HepG2 (cell line): ENCODE measurements at regions not wholly inside any gene's neighbourhood (a gene's known extent, or its start where the extent isn't known, plus 50 kb on each side); places are given as distances from the start of the nearest gene placed in this dataset.
A peak's percentile ranks its signal among the peaks of the same experiment; 100 is the strongest.

Experiments used
- ARID4A ChIP-seq: sonication (generic); formaldehyde crosslinking; IDR thresholded peaks from 2 replicates; pipeline ENCODE4 v1.5.0; 2020; ENCODE audit warnings: mild to moderate bottlenecking, missing genetic modification reagents, borderline replicate concordance
- CCDC6 ChIP-seq: sonication (generic); formaldehyde crosslinking; IDR thresholded peaks from 2 replicates; pipeline ENCODE4 v1.8.1; 2022; ENCODE audit warnings: mild to moderate bottlenecking, missing genetic modification reagents, moderate library complexity
- CEBPZ ChIP-seq: IDR thresholded peaks from 2 replicates; pipeline ENCODE4 v1.6.1; 2012; ENCODE audit warnings: low read length, improper control_type of control experiment
- GLMP ChIP-seq: sonication (generic); formaldehyde crosslinking; IDR thresholded peaks from 2 replicates; pipeline ENCODE4 v1.9.0; 2021; ENCODE audit warnings: missing genetic modification reagents, mild to moderate bottlenecking, borderline replicate concordance
- KLF16 ChIP-seq, 2 experiments: sonication (generic) in 1 of 2; formaldehyde crosslinking in 1 of 2; IDR thresholded peaks; 2 replicates each; pipeline versions ENCODE4 v1.6.1 to v1.8.0; 2016 to 2023; ENCODE audit warnings: missing genetic modification reagents in 2 of 2, missing compliant biosample characterization in 1 of 2
- MBD4 ChIP-seq: IDR thresholded peaks from 2 replicates; pipeline ENCODE4 v1.6.1; 2012; ENCODE audit warnings: low read length, inconsistent platforms, borderline replicate concordance
- PRMT3 ChIP-seq: sonication (generic); formaldehyde crosslinking; IDR thresholded peaks from 2 replicates; pipeline ENCODE4 v1.8.1; 2022; ENCODE audit warnings: low read depth, mild to moderate bottlenecking, moderate library complexity, missing genetic modification reagents, borderline replicate concordance
- SRY ChIP-seq: sonication (generic); formaldehyde crosslinking; IDR thresholded peaks from 2 replicates; pipeline ENCODE4 v1.8.0; 2022; ENCODE audit warnings: mild to moderate bottlenecking, missing genetic modification reagents
- THAP9 ChIP-seq: sonication (generic); formaldehyde crosslinking; IDR thresholded peaks from 2 replicates; pipeline ENCODE4; 2020; ENCODE audit warnings: missing genetic modification reagents, mild to moderate bottlenecking, borderline replicate concordance
- ZMAT5 ChIP-seq: sonication (generic); formaldehyde crosslinking; IDR thresholded peaks from 2 replicates; pipeline ENCODE4 v1.5.0; 2020; ENCODE audit warnings: mild to moderate bottlenecking, low read depth, missing genetic modification reagents, borderline replicate concordance
- ZNF512B ChIP-seq: sonication (generic); formaldehyde crosslinking; IDR thresholded peaks from 2 replicates; pipeline ENCODE4 v1.5.1; 2020; ENCODE audit warnings: missing genetic modification reagents, mild to moderate bottlenecking, borderline replicate concordance

- no peak for TF ChIP-seq ARID4A (CRISPR knock-in tag)
- TF ChIP-seq KLF16 (CRISPR knock-in tag; IDR thresholded peaks at IDR 0.05), result 0 out of 4 replicates have a peak, but pooled peaks of 1 of the 2 experiments have one; percentile 14
- no peak for TF ChIP-seq CCDC6 (CRISPR knock-in tag)
- TF ChIP-seq ZMAT5 (CRISPR knock-in tag), result no peak
- TF ChIP-seq MBD4, result peak; percentile 85; the same call in 1 of the 2 replicates
- no peak for TF ChIP-seq CEBPZ
- no peak for TF ChIP-seq THAP9 (CRISPR knock-in tag)
- TF ChIP-seq ZNF512B (CRISPR knock-in tag), result no peak
- TF ChIP-seq PRMT3 (CRISPR knock-in tag), result no peak
- TF ChIP-seq SRY, result no peak
- no peak for TF ChIP-seq GLMP (CRISPR knock-in tag)
Observed at GRCh38 chr10:58994226-58995057, 182.0 kb upstream of the PHYHIPL start (continued).
